ENCODE measurements at regions not wholly inside any gene's neighbourhood (a gene's known extent, or its start where the extent isn't known, plus 50 kb on each side); places are given as distances from the start of the nearest gene placed in this dataset.

DNA sequence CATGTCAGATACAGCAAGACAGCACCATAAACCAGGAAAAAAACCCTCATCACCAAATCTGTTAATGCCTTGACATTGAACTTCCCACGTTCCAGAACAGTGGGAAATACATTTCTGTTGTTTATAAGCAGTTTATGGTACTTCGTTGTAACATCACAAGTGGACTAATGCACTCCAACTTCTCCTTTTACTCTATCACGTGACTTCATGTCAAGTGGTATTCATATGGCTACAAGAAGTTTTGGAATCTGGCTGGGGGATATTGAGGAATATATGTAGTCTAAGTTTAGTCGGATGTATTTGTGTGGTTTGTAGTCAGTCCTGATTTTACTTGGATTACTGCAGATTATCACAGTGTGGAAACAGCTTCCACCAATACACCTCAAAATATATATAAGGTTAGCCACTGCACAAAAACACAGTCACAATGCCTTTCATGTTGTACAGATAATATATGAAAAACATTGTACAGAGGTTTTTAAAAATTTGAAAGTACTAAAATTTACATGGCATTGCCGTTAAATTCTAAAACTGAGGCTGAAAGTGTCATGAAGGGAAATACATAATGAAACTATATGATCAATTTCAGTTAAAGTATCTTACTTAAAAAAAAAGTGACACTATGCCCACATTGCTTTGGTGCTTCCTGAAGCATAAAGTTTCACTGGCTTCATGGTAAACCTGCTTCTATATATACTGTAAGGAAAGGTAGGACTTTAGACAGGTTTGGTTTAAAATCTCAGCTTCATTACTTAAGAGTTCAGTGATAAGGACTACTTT lies 134.1 kb downstream of the CASP12 start:
- no peaks in the 10 kb centered on the region for H3K36me3 ChIP-seq
- TF ChIP-seq, protein P1, sequence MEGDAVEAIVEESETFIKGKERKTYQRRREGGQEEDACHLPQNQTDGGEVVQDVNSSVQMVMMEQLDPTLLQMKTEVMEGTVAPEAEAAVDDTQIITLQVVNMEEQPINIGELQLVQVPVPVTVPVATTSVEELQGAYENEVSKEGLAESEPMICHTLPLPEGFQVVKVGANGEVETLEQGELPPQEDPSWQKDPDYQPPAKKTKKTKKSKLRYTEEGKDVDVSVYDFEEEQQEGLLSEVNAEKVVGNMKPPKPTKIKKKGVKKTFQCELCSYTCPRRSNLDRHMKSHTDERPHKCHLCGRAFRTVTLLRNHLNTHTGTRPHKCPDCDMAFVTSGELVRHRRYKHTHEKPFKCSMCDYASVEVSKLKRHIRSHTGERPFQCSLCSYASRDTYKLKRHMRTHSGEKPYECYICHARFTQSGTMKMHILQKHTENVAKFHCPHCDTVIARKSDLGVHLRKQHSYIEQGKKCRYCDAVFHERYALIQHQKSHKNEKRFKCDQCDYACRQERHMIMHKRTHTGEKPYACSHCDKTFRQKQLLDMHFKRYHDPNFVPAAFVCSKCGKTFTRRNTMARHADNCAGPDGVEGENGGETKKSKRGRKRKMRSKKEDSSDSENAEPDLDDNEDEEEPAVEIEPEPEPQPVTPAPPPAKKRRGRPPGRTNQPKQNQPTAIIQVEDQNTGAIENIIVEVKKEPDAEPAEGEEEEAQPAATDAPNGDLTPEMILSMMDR (IDR thresholded peaks at IDR 0.05) = no peak
- no peak for TF ChIP-seq POLR2A (IDR thresholded peaks at IDR 0.05)
- H3K27me3 ChIP-seq = no peaks in the 10 kb centered on the region
- H3K27ac ChIP-seq = no peak overlapping the region
- intact Hi-C loops (cut with DNase I) = no loop called here
- WGBS, 2 donors = 73 to 81% methylated on average over 5 of the region's 5 CpGs
- no peaks in the 10 kb centered on the region for H3K4me1 ChIP-seq
- peaks cover 0 to 6% (median 0%) of the 10 kb centered on the region in 3 donors for H3K9me3 ChIP-seq
- DNase-seq = no peak
- no peak overlapping the region for H3K4me3 ChIP-seq

GRCh38 chr11:104761511-104761910 lies 136.7 kb downstream of the CASP12 start:
- Histone ChIP-seq H3K36me3 (no peaks in the 10 kb centered on the region), H3K27ac (no peak overlapping the region), H3K4me1 (no peaks in the 10 kb centered on the region), H3K9me3 (peaks cover 0 to 6% (median 0%) of the 10 kb centered on the region in 3 donors), H3K4me3 (no peak overlapping the region), H3K27me3 (no peaks in the 10 kb centered on the region)
- DNase-seq = no peak
- WGBS, 2 donors = 81 to 92% methylated on average over 2 of the region's 2 CpGs
- intact Hi-C loops (cut with DNase I) = no loop called here
- no peak for TF ChIP-seq POLR2A (IDR thresholded peaks at IDR 0.05)

GRCh38 chr11:104759464-104759863 lies 138.8 kb downstream of the CASP12 start:
- no peak for DNase-seq
- no peak overlapping the region for H3K27ac ChIP-seq
- WGBS, 2 donors = 84 to 89% methylated on average over 1 of the region's 1 CpG
- TF ChIP-seq, protein P1 (IDR thresholded peaks at IDR 0.05) = no peak
- TF ChIP-seq POLR2A (IDR thresholded peaks at IDR 0.05) = no peak
- no peaks in the 10 kb centered on the region for H3K4me1 ChIP-seq
- H3K9me3 ChIP-seq = peaks cover 0 to 6% (median 0%) of the 10 kb centered on the region in 3 donors
- H3K27me3 ChIP-seq = no peaks in the 10 kb centered on the region
- no peak overlapping the region for H3K4me3 ChIP-seq
- intact Hi-C loops (cut with DNase I) = no loop called here
- no peaks in the 10 kb centered on the region for H3K36me3 ChIP-seq

DNA sequence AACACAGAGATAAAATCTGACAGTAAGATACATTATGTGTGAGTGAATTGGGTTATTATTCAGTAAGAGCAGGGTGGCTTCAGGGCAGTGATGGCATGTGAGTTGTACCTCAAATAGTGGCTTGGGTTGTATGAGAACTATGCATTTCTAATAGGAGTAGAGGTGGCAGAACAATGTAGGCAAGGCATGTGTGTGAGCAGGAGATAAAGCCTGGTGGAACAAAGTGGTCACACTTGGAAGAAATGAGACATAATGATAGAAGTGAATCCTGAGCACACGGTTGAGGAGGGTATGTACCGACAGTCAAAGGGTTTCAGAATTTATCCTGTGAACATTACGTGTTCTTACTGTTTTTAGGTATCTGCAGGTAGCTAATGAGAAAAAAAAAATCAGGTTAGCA lies 159.3 kb downstream of the CASP12 start:
- 89% methylated on average over 3 of the region's 3 CpGs for WGBS, 2 donors
- intact Hi-C loops (cut with DNase I) = no loop called here
- no peak for DNase-seq
- TF ChIP-seq POLR2A (IDR thresholded peaks at IDR 0.05) = no peak
- TF ChIP-seq, protein P1 (IDR thresholded peaks at IDR 0.05) = no peak
- Histone ChIP-seq H3K27ac (no peak overlapping the region), H3K4me1 (no peaks in the 10 kb centered on the region), H3K36me3 (no peaks in the 10 kb centered on the region), H3K27me3 (no peaks in the 10 kb centered on the region), H3K9me3 (no peaks in the 10 kb centered on the region), H3K4me3 (no peak overlapping the region)

- Histone ChIP-seq H3K27ac (no peak overlapping the region), H3K36me3 (no peaks in the 10 kb centered on the region), H3K4me1 (no peaks in the 10 kb centered on the region), H3K4me3 (no peak overlapping the region), H3K27me3 (no peaks in the 10 kb centered on the region), H3K9me3 (no peaks in the 10 kb centered on the region)
- DNase-seq = no peak
- TF ChIP-seq POLR2A (IDR thresholded peaks at IDR 0.05) = no peak
- TF ChIP-seq, protein P1 (IDR thresholded peaks at IDR 0.05) = no peak
- intact Hi-C loops (cut with DNase I) = no loop called here
- WGBS, 2 donors = 58 to 74% methylated on average over 4 of the region's 4 CpGs
Observed at GRCh38 chr11:104738208-104738607, 160.1 kb downstream of the CASP12 start.
